Karpas-422 (cell line): ENCODE measurements at regions not wholly inside any gene's neighbourhood (a gene's known extent, or its start where the extent isn't known, plus 50 kb on each side); places are given as distances from the start of the nearest gene placed in this dataset.

Experiments used
- DNase-seq: peaks from one replicate; pipeline ENCODE4 v3.0.0-alpha.2; 2015
- H2AFZ ChIP-seq: fragments of 200-600 bp; sonication (generic); 2 replicates; pipeline ENCODE4 v1.6.1; 2014; ENCODE audit warnings: antibody characterized with exemption, low read length, mixed read lengths
- H3K27ac ChIP-seq: fragments of 200-600 bp; sonication (generic); 2 replicates; pipeline ENCODE4 v1.5.1; 2014; ENCODE audit warnings: mild to moderate bottlenecking, low read length, moderate library complexity
- H3K27me3 ChIP-seq: fragments of 200-600 bp; sonication (generic); 2 replicates; pipeline ENCODE4 v1.6.1; 2014; ENCODE audit warnings: low read length, mixed read lengths
- H3K36me3 ChIP-seq: fragments of 200-600 bp; sonication (generic); 2 replicates; pipeline ENCODE4 v1.6.1; 2014; ENCODE audit warnings: low read length, mixed read lengths; ENCODE audit not compliant: insufficient read depth
- H3K4me1 ChIP-seq: fragments of 200-600 bp; sonication (generic); 2 replicates; pipeline ENCODE4 v1.6.1; 2014; ENCODE audit warnings: mild to moderate bottlenecking, low read length, mixed read lengths
- H3K4me2 ChIP-seq: fragments of 200-600 bp; sonication (generic); 2 replicates; pipeline ENCODE4 v1.6.1; 2014; ENCODE audit warnings: low read length, low read depth, mild to moderate bottlenecking; ENCODE audit not compliant: poor library complexity, severe bottlenecking
- H3K4me3 ChIP-seq: fragments of 200-600 bp; sonication (generic); 2 replicates; pipeline ENCODE4 v1.5.1; 2014; ENCODE audit warnings: mild to moderate bottlenecking, antibody characterized with exemption, low read length, mixed read lengths
- H3K79me2 ChIP-seq: fragments of 200-600 bp; sonication (generic); 2 replicates; pipeline ENCODE4 v1.6.1; 2014; ENCODE audit warnings: mild to moderate bottlenecking, low read length, mixed read lengths
- H3K9ac ChIP-seq: fragments of 200-600 bp; sonication (generic); 2 replicates; pipeline ENCODE4 v1.6.0; 2014; ENCODE audit warnings: low read length
- H3K9me2 ChIP-seq: fragments of 200-600 bp; sonication (generic), shearing (Covaris generic); replicated peaks from 2 replicates; pipeline ENCODE4 v1.6.0; 2014; ENCODE audit warnings: mild to moderate bottlenecking, low read length, moderate library complexity; ENCODE audit not compliant: insufficient read depth
- H3K9me3 ChIP-seq: fragments of 300-700, 200-600 bp; sonication (generic); 2 replicates; pipeline ENCODE4 v1.6.1; 2014; ENCODE audit warnings: low read length, mixed read lengths
- H4K20me1 ChIP-seq: fragments of 200-600 bp; sonication (generic); 2 replicates; pipeline ENCODE4 v1.6.1; 2014; ENCODE audit warnings: mild to moderate bottlenecking, antibody characterized with exemption, low read length, low read depth; ENCODE audit not compliant: insufficient read depth

DNA sequence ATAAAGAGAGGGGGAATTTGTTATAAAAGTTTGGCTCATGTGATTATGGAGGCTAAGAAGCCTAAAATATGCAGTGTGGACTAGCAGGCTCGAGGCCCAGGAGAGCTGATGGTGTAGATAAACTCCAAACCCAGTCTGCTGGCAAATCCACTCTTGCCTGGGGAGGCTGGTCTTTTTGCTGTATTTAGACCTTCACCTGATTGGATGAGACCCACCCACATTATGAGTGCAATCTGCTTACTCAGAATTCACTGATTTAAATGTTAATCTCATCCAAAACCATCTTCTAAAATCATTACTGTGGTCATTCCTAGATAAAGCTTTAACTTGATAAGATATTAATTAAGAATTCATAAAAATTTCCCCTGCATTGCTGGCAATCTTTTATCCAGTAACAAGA is 473.2 kb downstream of the TMA16 start:
- Histone ChIP-seq H3K79me2 (no peaks in the 10 kb centered on the region), H4K20me1 (no peaks in the 10 kb centered on the region), H3K4me2 (no peak overlapping the region), H2AFZ (no peak overlapping the region), H3K27me3 (peaks cover 5% of the 10 kb centered on the region; the same call in 1 of the 2 replicates), H3K27ac (no peak overlapping the region), H3K9me2 (no peaks in the 10 kb centered on the region), H3K4me1 (peaks cover 5% of the 10 kb centered on the region), H3K36me3 (no peaks in the 10 kb centered on the region), H3K4me3 (no peak overlapping the region), H3K9ac (no peak overlapping the region), H3K9me3 (no peaks in the 10 kb centered on the region)
- DNase-seq, result no peak

DNA sequence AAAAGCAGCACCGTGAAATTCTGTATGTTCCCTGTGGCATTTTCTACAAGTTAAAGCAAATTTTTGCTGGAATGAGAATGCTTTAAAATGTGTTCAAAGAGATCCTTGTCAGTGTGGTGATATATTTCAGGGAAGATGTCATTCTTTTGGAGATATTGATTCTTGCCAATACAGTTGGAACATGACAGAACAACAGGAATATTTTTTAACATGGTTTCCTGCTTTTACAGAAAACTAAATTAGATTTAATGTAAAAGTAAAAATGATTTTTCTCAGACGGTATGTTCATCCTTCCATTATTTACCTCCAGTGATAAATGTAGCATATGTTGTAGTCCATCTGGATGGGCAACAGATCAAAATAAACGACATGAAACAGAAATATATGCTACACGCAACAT is 474.8 kb downstream of the TMA16 start:
- no peak overlapping the region for H3K4me3 ChIP-seq
- no peaks in the 10 kb centered on the region for H3K9me2 ChIP-seq
- H3K27ac ChIP-seq, result no peak overlapping the region
- DNase-seq, result no peak
- no peaks in the 10 kb centered on the region for H3K79me2 ChIP-seq
- H4K20me1 ChIP-seq, result no peaks in the 10 kb centered on the region
- H3K27me3 ChIP-seq, result peaks cover 5% of the 10 kb centered on the region; the same call in 1 of the 2 replicates
- no peaks in the 10 kb centered on the region for H3K9me3 ChIP-seq
- no peak overlapping the region for H2AFZ ChIP-seq
- no peak overlapping the region for H3K9ac ChIP-seq
- H3K36me3 ChIP-seq, result no peaks in the 10 kb centered on the region
- no peak overlapping the region for H3K4me2 ChIP-seq
- H3K4me1 ChIP-seq, result peaks cover 5% of the 10 kb centered on the region

DNA sequence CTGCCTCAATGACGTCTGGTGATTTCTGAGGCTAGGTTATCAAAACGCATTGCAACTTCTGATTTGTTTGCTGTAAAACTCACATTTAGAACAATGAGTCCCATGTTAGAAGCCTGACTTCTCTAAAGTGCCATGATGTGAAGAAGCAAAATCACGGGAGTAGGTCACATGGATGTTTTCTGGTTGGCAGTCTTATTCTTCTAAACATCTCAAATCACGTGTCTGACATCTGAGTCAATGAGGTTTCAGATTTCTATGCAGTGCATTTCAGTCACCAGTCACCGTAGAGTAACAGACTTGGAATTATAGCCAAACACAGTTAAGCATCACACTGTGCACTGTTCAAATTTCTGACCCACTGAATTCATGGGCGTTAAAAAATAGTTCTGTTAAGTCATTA is 482.1 kb downstream of the TMA16 start:
- H3K27ac ChIP-seq, result no peak overlapping the region
- no peak overlapping the region for H3K9ac ChIP-seq
- H3K4me3 ChIP-seq, result no peak overlapping the region
- H3K79me2 ChIP-seq, result no peaks in the 10 kb centered on the region
- no peaks in the 10 kb centered on the region for H3K4me1 ChIP-seq
- no peak overlapping the region for H3K4me2 ChIP-seq
- no peaks in the 10 kb centered on the region for H3K9me2 ChIP-seq
- H2AFZ ChIP-seq, result no peak overlapping the region
- no peak for DNase-seq
- no peaks in the 10 kb centered on the region for H3K27me3 ChIP-seq
- no peaks in the 10 kb centered on the region for H3K9me3 ChIP-seq
- H4K20me1 ChIP-seq, result no peaks in the 10 kb centered on the region
- no peaks in the 10 kb centered on the region for H3K36me3 ChIP-seq

DNA sequence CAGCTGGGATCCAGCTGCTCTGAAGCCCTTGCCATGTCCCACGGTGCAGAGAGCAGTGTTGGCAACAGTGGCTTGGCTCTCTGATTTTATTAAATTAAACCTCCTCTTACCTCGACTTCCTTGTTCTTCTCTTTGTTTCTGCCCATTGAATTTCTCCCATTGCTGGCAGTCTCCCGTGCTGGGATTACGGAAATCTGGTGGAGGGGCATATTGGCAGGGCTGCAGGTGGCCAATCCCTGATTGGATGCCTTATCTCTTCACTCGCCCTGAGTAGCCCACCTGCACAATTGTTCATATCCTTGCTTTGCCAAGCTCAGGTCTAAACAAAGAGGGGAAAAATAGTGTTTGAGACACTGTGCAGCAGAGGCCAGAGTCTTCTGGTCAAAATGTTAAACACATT is 493.9 kb downstream of the TMA16 start:
- Histone ChIP-seq H3K4me3 (no peak overlapping the region), H3K36me3 (no peaks in the 10 kb centered on the region), H2AFZ (no peak overlapping the region), H3K27ac (no peak overlapping the region), H4K20me1 (no peaks in the 10 kb centered on the region), H3K9me2 (no peaks in the 10 kb centered on the region), H3K4me2 (no peak overlapping the region), H3K9ac (no peak overlapping the region), H3K27me3 (no peaks in the 10 kb centered on the region), H3K4me1 (no peaks in the 10 kb centered on the region), H3K9me3 (no peaks in the 10 kb centered on the region), H3K79me2 (no peaks in the 10 kb centered on the region)
- DNase-seq, result no peak

DNA sequence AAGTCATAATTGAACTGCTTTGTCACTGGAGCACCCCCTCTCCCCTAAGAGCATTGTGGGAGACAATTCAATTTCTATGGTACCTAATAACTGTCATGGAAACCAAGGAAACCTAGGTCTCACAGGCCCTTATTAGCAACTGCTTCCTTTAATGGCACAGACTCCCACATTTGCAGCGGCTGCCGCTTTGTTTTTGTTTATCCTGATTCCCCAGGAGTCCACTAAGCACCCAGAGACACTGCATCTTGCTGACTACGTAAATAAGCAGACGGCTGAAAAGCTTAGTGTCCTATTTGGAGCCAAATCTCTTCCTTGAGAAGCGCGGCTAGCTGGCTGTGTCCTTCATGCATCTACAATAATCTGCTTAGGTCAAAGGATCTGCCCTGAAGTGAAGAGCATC is 494.4 kb downstream of the TMA16 start:
- Histone ChIP-seq H3K79me2 (no peaks in the 10 kb centered on the region), H2AFZ (no peak overlapping the region), H4K20me1 (no peaks in the 10 kb centered on the region), H3K9me2 (no peaks in the 10 kb centered on the region), H3K4me1 (no peaks in the 10 kb centered on the region), H3K9me3 (no peaks in the 10 kb centered on the region), H3K36me3 (no peaks in the 10 kb centered on the region), H3K27me3 (no peaks in the 10 kb centered on the region), H3K9ac (no peak overlapping the region), H3K4me3 (no peak overlapping the region), H3K4me2 (no peak overlapping the region), H3K27ac (no peak overlapping the region)
- no peak for DNase-seq

DNA sequence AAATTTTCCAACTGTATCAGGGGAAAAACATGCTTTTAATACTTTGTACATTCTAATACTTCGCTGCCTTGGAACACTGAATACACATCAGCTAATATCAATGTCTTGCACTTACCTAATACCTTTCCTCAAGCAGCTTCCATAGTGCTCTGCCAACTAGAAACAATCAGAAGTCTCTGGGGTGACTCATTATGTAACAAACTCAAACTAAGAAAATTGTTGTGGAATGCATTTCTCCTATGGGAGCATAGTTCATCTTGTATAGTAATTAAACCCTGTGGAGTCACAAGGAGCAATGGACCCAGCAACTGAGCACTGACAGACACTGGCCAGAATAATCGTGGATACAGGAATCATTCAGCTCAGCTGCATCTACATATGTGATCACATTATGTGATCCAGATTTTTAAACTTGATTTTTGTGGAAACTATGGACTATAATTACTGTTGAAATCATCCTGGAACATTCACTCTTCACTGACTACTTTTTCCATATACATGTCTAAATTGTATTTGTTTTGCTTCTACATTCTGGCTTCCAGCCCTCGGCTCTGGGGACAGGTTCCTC is 496.9 kb downstream of the TMA16 start:
- no peaks in the 10 kb centered on the region for H3K4me1 ChIP-seq
- no peak overlapping the region for H2AFZ ChIP-seq
- H3K27me3 ChIP-seq, result no peaks in the 10 kb centered on the region
- H3K36me3 ChIP-seq, result no peaks in the 10 kb centered on the region
- H3K4me3 ChIP-seq, result no peak overlapping the region
- H3K9me3 ChIP-seq, result no peaks in the 10 kb centered on the region
- H3K9ac ChIP-seq, result no peak overlapping the region
- DNase-seq, result no peak
- no peaks in the 10 kb centered on the region for H3K79me2 ChIP-seq
- no peaks in the 10 kb centered on the region for H4K20me1 ChIP-seq
- no peaks in the 10 kb centered on the region for H3K9me2 ChIP-seq
- H3K27ac ChIP-seq, result no peak overlapping the region
- no peak overlapping the region for H3K4me2 ChIP-seq

DNA sequence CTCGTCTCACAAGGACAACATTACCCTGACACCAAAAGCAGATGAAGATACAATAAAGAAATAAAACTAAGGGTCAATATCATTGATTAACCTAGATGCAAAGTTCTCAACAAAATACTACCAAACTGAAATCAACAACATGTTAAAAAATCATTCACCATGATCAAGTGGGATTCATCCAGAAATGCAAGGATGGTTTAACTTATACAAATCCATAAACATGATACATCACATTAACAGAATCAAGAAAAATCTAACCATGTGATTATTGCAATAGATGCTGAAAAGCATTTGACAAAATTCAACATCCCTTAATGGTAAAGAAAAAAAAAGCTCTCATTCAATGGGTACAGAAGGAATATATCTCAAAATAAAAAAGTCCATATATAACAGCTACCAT is 514.9 kb downstream of the TMA16 start:
- Histone ChIP-seq H3K36me3 (no peaks in the 10 kb centered on the region), H3K4me2 (no peak overlapping the region), H3K9ac (no peak overlapping the region), H3K4me3 (no peak overlapping the region), H3K79me2 (no peaks in the 10 kb centered on the region), H3K9me2 (no peaks in the 10 kb centered on the region), H4K20me1 (no peaks in the 10 kb centered on the region), H3K27ac (no peak overlapping the region), H3K27me3 (no peaks in the 10 kb centered on the region), H3K9me3 (no peaks in the 10 kb centered on the region), H2AFZ (no peak overlapping the region), H3K4me1 (no peaks in the 10 kb centered on the region)
- no peak for DNase-seq

DNA sequence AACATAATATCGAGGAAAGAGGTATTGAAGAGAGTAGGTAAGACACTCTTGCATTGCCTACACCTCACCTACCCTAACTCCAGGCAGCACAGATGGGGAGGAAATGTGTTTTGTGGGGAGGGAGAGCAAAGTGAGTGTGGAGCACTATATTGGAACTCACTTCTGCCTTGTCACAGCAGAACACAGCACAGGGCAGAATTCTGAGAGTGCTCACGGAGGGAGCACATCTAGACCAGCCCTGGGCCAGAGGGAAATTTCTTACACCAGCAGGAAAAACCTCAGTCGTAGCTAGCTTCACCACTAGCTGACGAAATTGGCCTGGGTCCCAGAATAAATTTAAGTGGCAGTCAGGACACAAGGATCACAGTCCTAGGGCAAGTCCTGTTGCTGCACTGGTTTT is 517.3 kb downstream of the TMA16 start:
- no peaks in the 10 kb centered on the region for H3K79me2 ChIP-seq
- H3K4me3 ChIP-seq, result no peak overlapping the region
- no peak for DNase-seq

More for the DNA sequence above, 517.3 kb downstream of the TMA16 start:
- H3K9ac ChIP-seq, result no peak overlapping the region
- no peaks in the 10 kb centered on the region for H3K36me3 ChIP-seq
- H4K20me1 ChIP-seq, result no peaks in the 10 kb centered on the region
- H3K27me3 ChIP-seq, result no peaks in the 10 kb centered on the region
- no peaks in the 10 kb centered on the region for H3K9me3 ChIP-seq
- H3K27ac ChIP-seq, result no peak overlapping the region
- no peaks in the 10 kb centered on the region for H3K9me2 ChIP-seq
- H2AFZ ChIP-seq, result no peak overlapping the region
- H3K4me1 ChIP-seq, result no peaks in the 10 kb centered on the region
- H3K4me2 ChIP-seq, result no peak overlapping the region
